ENCODE measurements at regions not wholly inside any gene's neighbourhood (a gene's known extent, or its start where the extent isn't known, plus 50 kb on each side); places are given as distances from the start of the nearest gene placed in this dataset.

GRCh38 chr13:89053418-89053817 is 1382.2 kb downstream of the SLITRK5 start:
- Histone ChIP-seq H3K27ac (no peak overlapping the region), H3K36me3 (no peaks in the 10 kb centered on the region), H3K27me3 (no peaks in the 10 kb centered on the region), H3K4me3 (no peak overlapping the region), H3K4me1 (no peaks in the 10 kb centered on the region), H3K9me3 (peaks cover 0 to 23% (median 0%) of the 10 kb centered on the region in 11 donors)
- no peak for TF ChIP-seq CTCF (IDR thresholded peaks at IDR 0.05)
- intact Hi-C loops (cut with DNase I), result no loop called here
- WGBS, 2 donors, result 67 to 82% methylated on average over 1 of the region's 1 CpG
- no peak for DNase-seq
- ATAC-seq, result no peak

GRCh38 chr13:89057274-89057673 is 1386.1 kb downstream of the SLITRK5 start:
- peaks cover 0 to 26% (median 5%) of the 10 kb centered on the region in 11 donors for H3K9me3 ChIP-seq
- DNase-seq (no peak), ATAC-seq (no peak)
- H3K27ac ChIP-seq, result no peak overlapping the region
- no peaks in the 10 kb centered on the region for H3K36me3 ChIP-seq
- H3K27me3 ChIP-seq, result no peaks in the 10 kb centered on the region
- TF ChIP-seq CTCF (IDR thresholded peaks at IDR 0.05), result no peak
- H3K4me3 ChIP-seq, result no peak overlapping the region
- no peaks in the 10 kb centered on the region for H3K4me1 ChIP-seq
- intact Hi-C loops (cut with DNase I), result no loop called here

- no peaks in the 10 kb centered on the region for H3K36me3 ChIP-seq
- H3K4me1 ChIP-seq, result no peaks in the 10 kb centered on the region
- no peak overlapping the region for H3K4me3 ChIP-seq
- no peak overlapping the region for H3K27ac ChIP-seq
- TF ChIP-seq CTCF (IDR thresholded peaks at IDR 0.05), result no peak
- WGBS, 2 donors, result 89 to 93% methylated on average over 3 of the region's 3 CpGs
- ATAC-seq (no peak), DNase-seq (no peak)
- H3K9me3 ChIP-seq, result peaks cover 0 to 26% (median 5%) of the 10 kb centered on the region in 11 donors
- intact Hi-C loops (cut with DNase I), result no loop called here
- no peaks in the 10 kb centered on the region for H3K27me3 ChIP-seq
These were observed 1386.7 kb downstream of the SLITRK5 start for GRCh38 chr13:89057862-89058261.

- no peak for DNase-seq
- intact Hi-C loops (cut with DNase I), result no loop called here
- no peaks in the 10 kb centered on the region for H3K4me1 ChIP-seq
- H3K4me3 ChIP-seq, result no peak overlapping the region
- peaks cover 0 to 19% (median 0%) of the 10 kb centered on the region in 11 donors for H3K9me3 ChIP-seq
- no peak overlapping the region for H3K27ac ChIP-seq
- ATAC-seq, result no peak
- H3K27me3 ChIP-seq, result no peaks in the 10 kb centered on the region
- WGBS, 2 donors, result 94 to 97% methylated on average over 1 of the region's 1 CpG
- no peaks in the 10 kb centered on the region for H3K36me3 ChIP-seq
- no peak for TF ChIP-seq CTCF (IDR thresholded peaks at IDR 0.05)
These were observed 1390.7 kb downstream of the SLITRK5 start for GRCh38 chr13:89061821-89062220.

Data from heart right ventricle (tissue), 16 donors.